NCI-H2029 (cell line): ENCODE measurements at regions not wholly inside any gene's neighbourhood (a gene's known extent, or its start where the extent isn't known, plus 50 kb on each side); places are given as distances from the start of the nearest gene placed in this dataset.
"Not testable (repeated sequence)": the region's sequence is repeated elsewhere in the genome, so short reads cannot be mapped to it uniquely, and the experiment has no call there.

Experiments
- DNase-seq: peaks from one replicate; lab custom pipeline; 2025; lab: John Stamatoyannopoulos, UW

DNA sequence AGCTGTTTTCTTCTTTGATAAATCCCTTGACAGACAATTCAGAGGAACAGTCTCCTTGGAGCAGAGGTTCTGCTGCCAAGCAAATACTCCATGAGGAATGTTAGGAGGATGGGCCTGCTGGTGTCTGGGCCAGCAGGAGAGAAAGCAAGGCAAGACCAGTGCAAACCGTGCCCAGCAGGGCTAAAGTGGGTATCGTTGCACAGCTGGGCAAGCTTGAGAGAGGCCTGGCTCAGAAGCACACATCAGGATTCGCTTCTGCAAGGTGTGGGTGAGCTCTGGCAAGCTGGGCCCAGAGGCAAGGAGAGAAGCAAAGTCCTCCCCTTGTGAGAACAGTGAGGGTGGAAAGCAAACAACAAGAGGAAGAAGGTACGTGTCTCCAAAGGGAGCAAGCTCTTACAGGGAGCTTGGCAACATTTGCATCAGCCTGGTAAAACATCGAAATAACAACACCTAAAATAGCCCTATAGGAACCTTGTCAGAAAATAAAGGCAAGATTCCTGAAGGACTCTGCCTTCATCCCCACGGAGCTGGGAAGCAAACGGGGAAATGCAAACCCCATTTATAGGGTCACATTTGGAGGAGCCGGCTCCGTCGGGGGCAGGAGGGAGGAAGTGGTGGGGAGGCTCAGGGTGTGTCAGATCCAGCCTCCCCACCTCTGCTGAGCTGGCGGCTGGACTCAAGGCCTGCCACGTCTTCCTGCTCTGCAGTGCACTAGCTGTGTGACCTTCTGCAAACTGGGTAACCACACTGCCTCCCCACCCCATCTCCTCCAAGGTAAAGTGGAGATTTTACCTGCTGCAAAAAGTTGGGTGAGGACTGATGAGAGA, 62.3 kb upstream of the HIVEP3 start:
- no peak for DNase-seq

- no peak for DNase-seq
Observed at GRCh38 chr1:41978986-41979385, 60.3 kb upstream of the HIVEP3 start.

DNA sequence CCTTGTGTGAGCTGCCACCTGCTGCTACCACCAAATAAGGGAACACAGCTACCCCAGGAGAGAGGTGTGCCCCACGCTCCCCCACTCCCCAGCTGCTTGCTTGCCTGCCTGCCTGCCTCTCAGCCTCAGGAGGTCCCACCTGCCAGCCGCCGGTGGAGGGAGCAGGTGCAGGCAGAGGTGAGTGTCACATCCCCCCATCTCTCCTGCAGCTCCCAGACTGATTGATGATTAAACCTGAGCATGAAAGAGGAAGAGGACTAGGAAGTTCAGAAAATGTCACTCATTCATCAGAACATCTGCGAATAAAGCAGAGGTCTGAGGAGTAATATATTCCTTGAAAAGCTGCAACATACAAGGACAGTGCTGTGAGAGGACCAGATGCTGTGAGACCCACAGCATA, 58.6 kb upstream of the HIVEP3 start:
- DNase-seq: peak; percentile 60

- DNase-seq: no peak
Observed at GRCh38 chr1:41976671-41977070, 57.9 kb upstream of the HIVEP3 start.

- no peak for DNase-seq
Observed at GRCh38 chr1:41975850-41976569, 57.3 kb upstream of the HIVEP3 start.

GRCh38 chr1:41975121-41975520, 56.4 kb upstream of the HIVEP3 start:
- no peak for DNase-seq

DNA sequence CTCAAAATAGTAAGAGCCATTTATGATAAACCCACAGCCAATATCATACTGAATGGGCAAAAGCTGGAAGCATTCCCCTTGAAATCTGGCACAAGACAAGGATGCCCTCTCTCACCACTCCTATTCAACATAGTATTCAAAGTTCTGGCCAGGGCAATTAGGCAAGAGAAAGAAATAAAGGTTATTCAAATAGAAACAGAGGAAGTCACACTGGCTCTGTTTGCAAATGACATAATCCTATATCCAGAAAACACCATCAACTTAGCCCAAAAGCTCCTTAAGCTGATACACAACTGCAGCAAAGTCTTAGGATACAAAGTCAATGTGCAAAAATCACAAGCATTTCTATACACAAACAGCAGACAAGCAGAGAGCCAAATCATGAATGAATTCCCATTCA, 49.8 kb upstream of the HIVEP3 start:
- not testable (repeated sequence) for DNase-seq
